T-cell (primary cell): ENCODE measurements at regions not wholly inside any gene's neighbourhood (a gene's known extent, or its start where the extent isn't known, plus 50 kb on each side); places are given as distances from the start of the nearest gene placed in this dataset.

Source experiments
- ATAC-seq, 4 experiments: fragments of 200-7000 bp in 3 of 4; fragments of 150-1000 bp in 1 of 4; cut with Tn5 transposase; replicated peaks in 1 of 4; 1 replicate in 3 of 4; 2 replicates in 1 of 4; pipeline ENCODE4 v1.10.0; 2021; ENCODE audit warnings: moderate library complexity in 3 of 4, mild to moderate bottlenecking in 2 of 4, moderate number of reproducible peaks in 1 of 4
- CTCF ChIA-PET, 2 donors: fragments of 300-600 bp; sonication (Branson Sonifier 250); formaldehyde crosslinking; loops; one replicate each; lab custom pipeline; 2022; ENCODE audit warnings: antibody characterized with exemption in 2 of 2; lab: Charles Lee
- POLR2A ChIA-PET, 2 donors: fragments of 300-600 bp; sonication (Branson Sonifier 250); formaldehyde crosslinking; loops; one replicate each; lab custom pipeline; 2022; ENCODE audit warnings: antibody characterized with exemption in 2 of 2; lab: Charles Lee
- DNase-seq, 35 experiments: peaks; one replicate each; pipeline versions ENCODE4 v3.0.0 to v3.0.0-alpha.2; 2013 to 2023
- H3K27ac ChIP-seq: one replicate; pipeline ENCODE4 v1.5.1; 2013; ENCODE audit warnings: low read length
- H3K27me3 ChIP-seq, 2 experiments: replicated peaks in 1 of 2; 1 replicate in 1 of 2; 2 replicates in 1 of 2; pipeline versions ENCODE4 v1.6.1 to v1.7.0; 2013; ENCODE audit warnings: low read length in 1 of 2, mixed read lengths in 1 of 2; ENCODE audit not compliant: control insufficient read depth in 2 of 2, insufficient read depth in 2 of 2; ENCODE audit errors: extremely low read depth in 1 of 2
- H3K36me3 ChIP-seq, 2 donors: 1 replicate in 1 of 2; 2 replicates in 1 of 2; pipeline versions ENCODE4 v1.6.1 to v1.7.0; 2013; ENCODE audit warnings: low read length in 1 of 2; ENCODE audit not compliant: control insufficient read depth in 2 of 2, insufficient read depth in 1 of 2; ENCODE audit errors: extremely low read depth in 1 of 2
- H3K4me1 ChIP-seq, 2 experiments: 1 replicate in 1 of 2; 2 replicates in 1 of 2; pipeline versions ENCODE4 v1.6.1 to v1.7.0; 2013; ENCODE audit warnings: low read length in 2 of 2, mixed read lengths in 1 of 2; ENCODE audit not compliant: insufficient read depth in 2 of 2, control insufficient read depth in 1 of 2; ENCODE audit errors: extremely low read depth in 1 of 2
- H3K4me3 ChIP-seq, 2 donors: 1 replicate in 1 of 2; 2 replicates in 1 of 2; pipeline versions ENCODE4 v1.5.1 to v1.7.0; 2013; ENCODE audit warnings: mild to moderate bottlenecking in 2 of 2, low read length in 1 of 2, moderate library complexity in 1 of 2; ENCODE audit not compliant: control insufficient read depth in 1 of 2; ENCODE audit errors: extremely low read depth in 1 of 2
- H3K9me3 ChIP-seq: 2 replicates; pipeline ENCODE4 v1.7.0; 2013
- H3K27ac Mint-ChIP-seq, 2 donors: one replicate each; pipeline ENCODE4 v1.8.0; 2020 to 2021; ENCODE audit warnings: mild to moderate bottlenecking in 2 of 2, mixed read lengths in 2 of 2
- H3K27me3 Mint-ChIP-seq, 2 donors: one replicate each; pipeline ENCODE4 v1.8.0; 2021 to 2022; ENCODE audit warnings: mixed read lengths in 2 of 2
- H3K36me3 Mint-ChIP-seq: one replicate; pipeline ENCODE4 v1.8.0; 2021; ENCODE audit warnings: mixed read lengths
- H3K4me1 Mint-ChIP-seq, 3 donors: one replicate each; pipeline ENCODE4 v1.8.0; 2020 to 2022; ENCODE audit warnings: mixed read lengths in 3 of 3, mild to moderate bottlenecking in 1 of 3
- H3K4me3 Mint-ChIP-seq, 3 donors: one replicate each; pipeline ENCODE4 v1.8.0; 2020 to 2022; ENCODE audit warnings: mild to moderate bottlenecking in 3 of 3, mixed read lengths in 3 of 3, moderate library complexity in 3 of 3
- H3K9me3 Mint-ChIP-seq, 3 donors: one replicate each; pipeline ENCODE4 v1.8.0; 2020 to 2022; ENCODE audit warnings: mixed read lengths in 3 of 3
- WGBS: methylation state at CpG from one replicate; pipeline ENCODE4 v1.1.5; 2013; ENCODE audit warnings: missing lambda C conversion rate; ENCODE audit not compliant: insufficient coverage; 5-methylcytosine and 5-hydroxymethylcytosine counted together

GRCh38 chr5:121246971-121247370 lies 604.7 kb upstream of the FTMT start:
- ChIA-PET CTCF (no interaction called here), POLR2A (interaction anchor here in 1 of 2 donors (0.6 kb wide), 1 partner anchor 1419 kb away, joined by 3 read pairs; no protein-coding TSS in a partner anchor)
- WGBS = no CpG with 5 or more reads among the region's 3 CpGs
- H3K27ac ChIP-seq = no peak overlapping the region
- no peak for ATAC-seq
- H3K4me1 Mint-ChIP-seq = no peaks in the 10 kb centered on the region
- no peaks in the 10 kb centered on the region for H3K9me3 ChIP-seq
- no peak overlapping the region for H3K4me3 ChIP-seq
- H3K36me3 Mint-ChIP-seq = no peaks in the 10 kb centered on the region
- no peak overlapping the region for H3K4me3 Mint-ChIP-seq
- no peaks in the 10 kb centered on the region for H3K36me3 ChIP-seq
- H3K4me1 ChIP-seq = no peaks in the 10 kb centered on the region
- DNase-seq = no peak
- H3K9me3 Mint-ChIP-seq = peaks cover 7 to 11% (median 9%) of the 10 kb centered on the region in 3 donors
- H3K27me3 Mint-ChIP-seq = no peaks in the 10 kb centered on the region
- no peak overlapping the region for H3K27ac Mint-ChIP-seq
- H3K27me3 ChIP-seq = no peaks in the 10 kb centered on the region

GRCh38 chr5:121251954-121252353 lies 599.7 kb upstream of the FTMT start:
- no peaks in the 10 kb centered on the region for H3K4me1 Mint-ChIP-seq
- Histone ChIP-seq H3K4me3 (no peak overlapping the region), H3K9me3 (no peaks in the 10 kb centered on the region), H3K4me1 (no peaks in the 10 kb centered on the region), H3K36me3 (no peaks in the 10 kb centered on the region), H3K27me3 (no peaks in the 10 kb centered on the region), H3K27ac (no peak overlapping the region)
- WGBS = no CpG with 5 or more reads among the region's 5 CpGs
- no peak overlapping the region for H3K27ac Mint-ChIP-seq
- POLR2A ChIA-PET = no interaction called here
- ATAC-seq (no peak), DNase-seq (no peak)
- H3K9me3 Mint-ChIP-seq = peaks cover 8 to 15% (median 8%) of the 10 kb centered on the region in 3 donors
- CTCF ChIA-PET = no interaction called here
- H3K36me3 Mint-ChIP-seq = no peaks in the 10 kb centered on the region
- H3K4me3 Mint-ChIP-seq = no peak overlapping the region
- H3K27me3 Mint-ChIP-seq = no peaks in the 10 kb centered on the region

GRCh38 chr5:121257621-121258020 lies 594.1 kb upstream of the FTMT start:
- no peaks in the 10 kb centered on the region for H3K27me3 ChIP-seq
- POLR2A ChIA-PET = no interaction called here

GRCh38 chr5:121263456-121263855 lies 588.2 kb upstream of the FTMT start:
- H3K9me3 ChIP-seq = no peaks in the 10 kb centered on the region
- Mint-ChIP-seq H3K27me3 (no peaks in the 10 kb centered on the region), H3K36me3 (no peaks in the 10 kb centered on the region), H3K9me3 (peaks cover 20 to 31% (median 28%) of the 10 kb centered on the region in 3 donors), H3K27ac (no peak overlapping the region), H3K4me1 (no peaks in the 10 kb centered on the region), H3K4me3 (no peak overlapping the region)
- H3K36me3 ChIP-seq = no peaks in the 10 kb centered on the region
- WGBS = 66% methylated on average over 3 of the region's 3 CpGs
- no peaks in the 10 kb centered on the region for H3K4me1 ChIP-seq
- no peak for DNase-seq
- ChIA-PET POLR2A (no interaction called here), CTCF (no interaction called here)
- ATAC-seq = no peak
- no peak overlapping the region for H3K27ac ChIP-seq
- no peaks in the 10 kb centered on the region for H3K27me3 ChIP-seq
- H3K4me3 ChIP-seq = no peak overlapping the region

More at GRCh38 chr5:121257621-121258020, 594.1 kb upstream of the FTMT start:
- Histone ChIP-seq H3K9me3 (no peaks in the 10 kb centered on the region), H3K27ac (no peak overlapping the region), H3K4me3 (no peak overlapping the region), H3K36me3 (no peaks in the 10 kb centered on the region), H3K4me1 (no peaks in the 10 kb centered on the region)
- ATAC-seq (no peak), DNase-seq (no peak)
- no peaks in the 10 kb centered on the region for H3K4me1 Mint-ChIP-seq
- H3K36me3 Mint-ChIP-seq = no peaks in the 10 kb centered on the region
- H3K27me3 Mint-ChIP-seq = no peaks in the 10 kb centered on the region
- H3K4me3 Mint-ChIP-seq = no peak overlapping the region
- no peak overlapping the region for H3K27ac Mint-ChIP-seq
- CTCF ChIA-PET = no interaction called here
- H3K9me3 Mint-ChIP-seq = peaks cover 16 to 37% (median 16%) of the 10 kb centered on the region in 3 donors

GRCh38 chr5:121264605-121265004 lies 587.1 kb upstream of the FTMT start:
- Histone ChIP-seq H3K9me3 (no peaks in the 10 kb centered on the region), H3K27me3 (no peaks in the 10 kb centered on the region), H3K27ac (no peak overlapping the region), H3K36me3 (no peaks in the 10 kb centered on the region), H3K4me3 (no peak overlapping the region), H3K4me1 (no peaks in the 10 kb centered on the region)
- Mint-ChIP-seq H3K36me3 (no peaks in the 10 kb centered on the region), H3K27ac (no peak overlapping the region), H3K4me1 (no peaks in the 10 kb centered on the region), H3K4me3 (no peak overlapping the region), H3K27me3 (no peaks in the 10 kb centered on the region), H3K9me3 (peaks cover 20 to 28% (median 23%) of the 10 kb centered on the region in 3 donors)
- POLR2A ChIA-PET = no interaction called here
- CTCF ChIA-PET = no interaction called here
- 69% methylated on average over 2 of the region's 3 CpGs for WGBS
- DNase-seq (no peak), ATAC-seq (no peak)

- CTCF ChIA-PET = no interaction called here
- no peaks in the 10 kb centered on the region for H3K27me3 ChIP-seq
- H3K4me3 Mint-ChIP-seq = no peak overlapping the region
Measured at GRCh38 chr5:121271546-121271945, 580.1 kb upstream of the FTMT start.

GRCh38 chr5:121273833-121274433 lies 577.7 kb upstream of the FTMT start:
- no peak overlapping the region for H3K27ac Mint-ChIP-seq

More at GRCh38 chr5:121271546-121271945, 580.1 kb upstream of the FTMT start:
- H3K27ac Mint-ChIP-seq = no peak overlapping the region
- Histone ChIP-seq H3K27ac (no peak overlapping the region), H3K36me3 (no peaks in the 10 kb centered on the region), H3K4me1 (no peaks in the 10 kb centered on the region), H3K4me3 (no peak overlapping the region), H3K9me3 (no peaks in the 10 kb centered on the region)
- no peak for ATAC-seq
- POLR2A ChIA-PET = no interaction called here
- H3K27me3 Mint-ChIP-seq = no peaks in the 10 kb centered on the region
- no peak for DNase-seq
- no peaks in the 10 kb centered on the region for H3K4me1 Mint-ChIP-seq
- 85% methylated on average over 1 of the region's 2 CpGs for WGBS
- H3K9me3 Mint-ChIP-seq = peaks cover 8 to 16% (median 10%) of the 10 kb centered on the region in 3 donors
- no peaks in the 10 kb centered on the region for H3K36me3 Mint-ChIP-seq

More at GRCh38 chr5:121273833-121274433, 577.7 kb upstream of the FTMT start:
- H3K4me3 ChIP-seq = no peak overlapping the region
- CTCF ChIA-PET = no interaction called here
- Mint-ChIP-seq H3K27me3 (no peaks in the 10 kb centered on the region), H3K9me3 (peaks cover 7 to 11% (median 9%) of the 10 kb centered on the region in 3 donors), H3K4me3 (no peak overlapping the region), H3K4me1 (no peaks in the 10 kb centered on the region), H3K36me3 (no peaks in the 10 kb centered on the region)
- H3K4me1 ChIP-seq = no peaks in the 10 kb centered on the region
- no peaks in the 10 kb centered on the region for H3K27me3 ChIP-seq
- POLR2A ChIA-PET = no interaction called here
- DNase-seq (no peak), ATAC-seq (no peak)
- H3K36me3 ChIP-seq = no peaks in the 10 kb centered on the region
- H3K27ac ChIP-seq = no peak overlapping the region
- H3K9me3 ChIP-seq = no peaks in the 10 kb centered on the region
- 100% methylated on average over 2 of the region's 2 CpGs for WGBS
